Choroid plexus epithelial cell (primary cell): ENCODE measurements at regions not wholly inside any gene's neighbourhood (a gene's known extent, or its start where the extent isn't known, plus 50 kb on each side); places are given as distances from the start of the nearest gene placed in this dataset.
"Not testable (repeated sequence)": the region's sequence is repeated elsewhere in the genome, so short reads cannot be mapped to it uniquely, and the experiment has no call there.

Experiments
- DNase-seq: peaks from one replicate; pipeline ENCODE4 v3.0.0-alpha.2; 2010; ENCODE audit warnings: low read depth
- H3K4me3 ChIP-seq: 2 replicates; pipeline ENCODE4 v1.5.1; 2011; ENCODE audit warnings: low read depth, mild to moderate bottlenecking, control low read depth, low read length, moderate library complexity
- TF ChIP-seq, protein P1 (sequence below): conservative IDR thresholded peaks from 2 replicates; pipeline ENCODE4 v1.5.1; 2011; ENCODE audit warnings: low read depth, mild to moderate bottlenecking, control low read depth, inconsistent platforms, low read length, moderate library complexity

DNA sequence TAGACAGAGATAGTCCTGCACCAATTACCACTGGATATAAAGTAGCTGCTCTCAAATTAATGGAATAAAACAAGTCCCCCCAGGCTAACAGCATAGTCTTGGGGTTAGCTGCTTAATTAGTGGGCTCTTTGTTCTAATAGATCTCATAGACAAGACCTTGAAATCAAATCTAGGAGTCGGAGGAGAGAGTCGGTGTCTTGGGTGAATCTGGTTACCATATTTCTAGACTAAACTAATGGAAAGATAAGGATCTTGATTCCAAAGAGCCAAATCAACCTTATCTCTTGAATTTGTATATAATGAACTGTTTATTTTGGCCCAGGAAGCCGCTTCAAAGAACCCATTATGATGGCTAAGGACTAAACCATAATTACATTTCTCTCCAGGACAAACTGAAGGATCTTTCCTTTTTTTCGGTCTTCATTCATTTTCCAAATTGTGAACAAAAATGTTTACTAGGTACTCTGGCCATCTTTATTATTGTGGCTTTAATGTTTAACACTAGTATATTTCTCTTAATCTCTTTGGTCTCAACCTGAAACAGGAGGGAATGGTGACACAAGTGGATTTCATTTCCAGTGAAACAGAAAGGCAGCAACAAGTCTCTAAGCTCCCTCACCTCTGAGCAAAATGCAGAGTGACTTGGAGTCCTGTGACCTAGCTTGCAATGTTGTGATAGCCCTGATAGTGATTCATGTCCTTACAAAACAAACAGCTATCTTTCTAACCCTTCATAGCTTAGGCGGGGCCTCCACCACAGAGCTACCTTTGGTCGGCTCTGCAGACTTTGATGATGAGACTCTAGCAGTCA is 137.9 kb upstream of the PARD3B start:
- peak; percentile 20 for DNase-seq
- H3K4me3 ChIP-seq, result no peak overlapping the region
- TF ChIP-seq, protein P1, sequence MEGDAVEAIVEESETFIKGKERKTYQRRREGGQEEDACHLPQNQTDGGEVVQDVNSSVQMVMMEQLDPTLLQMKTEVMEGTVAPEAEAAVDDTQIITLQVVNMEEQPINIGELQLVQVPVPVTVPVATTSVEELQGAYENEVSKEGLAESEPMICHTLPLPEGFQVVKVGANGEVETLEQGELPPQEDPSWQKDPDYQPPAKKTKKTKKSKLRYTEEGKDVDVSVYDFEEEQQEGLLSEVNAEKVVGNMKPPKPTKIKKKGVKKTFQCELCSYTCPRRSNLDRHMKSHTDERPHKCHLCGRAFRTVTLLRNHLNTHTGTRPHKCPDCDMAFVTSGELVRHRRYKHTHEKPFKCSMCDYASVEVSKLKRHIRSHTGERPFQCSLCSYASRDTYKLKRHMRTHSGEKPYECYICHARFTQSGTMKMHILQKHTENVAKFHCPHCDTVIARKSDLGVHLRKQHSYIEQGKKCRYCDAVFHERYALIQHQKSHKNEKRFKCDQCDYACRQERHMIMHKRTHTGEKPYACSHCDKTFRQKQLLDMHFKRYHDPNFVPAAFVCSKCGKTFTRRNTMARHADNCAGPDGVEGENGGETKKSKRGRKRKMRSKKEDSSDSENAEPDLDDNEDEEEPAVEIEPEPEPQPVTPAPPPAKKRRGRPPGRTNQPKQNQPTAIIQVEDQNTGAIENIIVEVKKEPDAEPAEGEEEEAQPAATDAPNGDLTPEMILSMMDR, result no peak

DNA sequence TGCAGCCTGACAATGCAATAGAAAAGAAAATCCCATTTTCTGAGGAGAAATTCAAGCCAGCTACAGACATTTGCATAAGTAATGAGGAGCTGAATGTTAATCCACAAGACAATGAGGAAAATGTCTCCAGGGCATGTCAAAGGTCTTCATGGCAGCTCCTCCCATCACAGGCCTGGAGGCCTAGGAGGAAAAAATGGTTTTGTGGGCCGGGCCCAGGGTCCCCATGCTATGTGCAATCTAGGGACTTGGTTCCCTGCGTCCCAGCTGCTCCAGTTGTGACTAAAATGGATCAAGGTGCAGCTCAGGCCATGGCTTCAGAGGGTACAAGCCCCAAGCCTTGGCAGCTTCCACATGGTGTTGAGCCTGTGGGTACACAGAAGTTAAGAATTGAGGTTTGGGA is 132.5 kb upstream of the PARD3B start:
- not testable (repeated sequence) for DNase-seq, H3K4me3 ChIP-seq

GRCh38 chr2:204415406-204416181 is 129.7 kb upstream of the PARD3B start:
- DNase-seq, result no peak
- TF ChIP-seq, protein P1, result no peak
- H3K4me3 ChIP-seq, result no peak overlapping the region

- TF ChIP-seq, protein P1, result no peak
- no peak overlapping the region for H3K4me3 ChIP-seq
Measured at GRCh38 chr2:204416236-204416635, 129.0 kb upstream of the PARD3B start.

GRCh38 chr2:204425821-204426220 is 119.5 kb upstream of the PARD3B start:
- TF ChIP-seq, protein P1, result no peak
- no peak overlapping the region for H3K4me3 ChIP-seq
- DNase-seq, result no peak

More at GRCh38 chr2:204416236-204416635, 129.0 kb upstream of the PARD3B start:
- no peak for DNase-seq

DNA sequence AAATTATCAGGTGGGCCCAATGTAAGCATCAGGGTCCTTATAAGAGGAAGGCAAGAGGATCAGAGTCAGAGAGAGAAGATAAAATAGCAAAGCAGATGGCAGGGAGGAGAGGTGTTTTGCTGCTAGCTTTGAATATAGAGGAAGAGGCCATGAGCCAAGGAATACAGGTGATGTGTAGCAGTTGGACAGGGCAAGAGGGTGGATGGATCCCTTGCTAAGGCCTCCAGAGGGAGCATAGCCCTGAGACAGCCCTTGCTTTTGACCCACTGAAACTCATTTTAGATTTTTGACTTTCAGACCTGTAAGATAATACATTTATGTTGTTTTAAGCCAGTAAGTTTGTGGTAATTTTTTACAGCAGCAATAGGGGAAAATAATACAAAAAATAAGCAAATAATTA is 116.6 kb upstream of the PARD3B start:
- H3K4me3 ChIP-seq, result no peak overlapping the region
- TF ChIP-seq, protein P1, result no peak
- DNase-seq, result no peak

DNA sequence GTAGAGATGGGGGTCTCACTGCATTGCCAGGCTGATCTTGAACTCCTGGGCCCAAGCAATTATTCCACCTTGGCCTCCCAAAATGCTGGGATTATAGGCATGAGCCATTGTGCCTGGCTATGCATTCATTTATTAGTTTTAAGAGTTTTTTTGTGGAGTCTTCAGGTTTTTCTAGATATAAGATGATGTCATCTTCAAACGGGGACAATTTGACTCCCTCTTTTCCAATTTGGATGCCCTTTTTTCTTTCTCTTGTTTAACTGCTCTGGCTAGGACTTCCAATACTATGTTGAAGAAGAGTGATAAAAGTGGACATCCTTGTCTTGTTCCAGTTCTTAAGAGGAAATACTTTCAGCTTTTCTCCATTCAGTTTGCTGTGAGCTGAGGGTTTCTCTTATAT is 113.7 kb upstream of the PARD3B start:
- no peak for DNase-seq
- TF ChIP-seq, protein P1, result no peak
- H3K4me3 ChIP-seq, result no peak overlapping the region
